Left forelimb (tissue), 1 donor: ENCODE measurements at regions not wholly inside any gene's neighbourhood (a gene's known extent, or its start where the extent isn't known, plus 50 kb on each side); places are given as distances from the start of the nearest gene placed in this dataset.

ENCODE experiments used
- DNase-seq: peaks from one replicate; pipeline ENCODE4 v3.0.0-alpha.2; 2018; ENCODE audit warnings: low spot score

- no peak for DNase-seq
These were observed 545.5 kb downstream of the TCERG1L start for GRCh38 chr10:130766071-130766470.

GRCh38 chr10:130767116-130767730, 544.3 kb downstream of the TCERG1L start:
- DNase-seq: no peak

GRCh38 chr10:130769146-130770017, 542.1 kb downstream of the TCERG1L start:
- no peak for DNase-seq

GRCh38 chr10:130770018-130770630, 541.4 kb downstream of the TCERG1L start:
- no peak for DNase-seq

GRCh38 chr10:130771491-130771946, 540.0 kb downstream of the TCERG1L start:
- DNase-seq: no peak

- DNase-seq: no peak
These were observed 539.5 kb downstream of the TCERG1L start for GRCh38 chr10:130772056-130772455.

- DNase-seq: no peak
These were observed 538.8 kb downstream of the TCERG1L start for GRCh38 chr10:130772676-130773075.

- DNase-seq: no peak
These were observed 537.6 kb downstream of the TCERG1L start for GRCh38 chr10:130773941-130774340.

GRCh38 chr10:130774871-130775270, 536.6 kb downstream of the TCERG1L start:
- DNase-seq: no peak

- DNase-seq: no peak
These were observed 536.2 kb downstream of the TCERG1L start for GRCh38 chr10:130775311-130775710.

GRCh38 chr10:130776724-130777123, 534.8 kb downstream of the TCERG1L start:
- DNase-seq: no peak

GRCh38 chr10:130777507-130778165, 533.9 kb downstream of the TCERG1L start:
- no peak for DNase-seq

GRCh38 chr10:130778166-130778545, 533.4 kb downstream of the TCERG1L start:
- DNase-seq: no peak

GRCh38 chr10:130780763-130781162, 530.8 kb downstream of the TCERG1L start:
- DNase-seq: no peak

- DNase-seq: no peak
These were observed 530.3 kb downstream of the TCERG1L start for GRCh38 chr10:130781206-130781605.

- no peak for DNase-seq
These were observed 529.9 kb downstream of the TCERG1L start for GRCh38 chr10:130781623-130782022.

GRCh38 chr10:130782467-130782866, 529.1 kb downstream of the TCERG1L start:
- no peak for DNase-seq

- DNase-seq: no peak
These were observed 527.2 kb downstream of the TCERG1L start for GRCh38 chr10:130784326-130784725.

- no peak for DNase-seq
These were observed 525.1 kb downstream of the TCERG1L start for GRCh38 chr10:130786365-130786966.

- no peak for DNase-seq
These were observed 524.3 kb downstream of the TCERG1L start for GRCh38 chr10:130787243-130787642.

- DNase-seq: no peak
These were observed 523.7 kb downstream of the TCERG1L start for GRCh38 chr10:130787821-130788220.

GRCh38 chr10:130790339-130790738, 521.2 kb downstream of the TCERG1L start:
- DNase-seq: no peak
